OCI-LY7 (cell line): ENCODE measurements at regions not wholly inside any gene's neighbourhood (a gene's known extent, or its start where the extent isn't known, plus 50 kb on each side); places are given as distances from the start of the nearest gene placed in this dataset.

ENCODE experiments used
- CTCF ChIP-seq: fragments of 200-600 bp; sonication (generic); conservative IDR thresholded peaks from 2 replicates; pipeline ENCODE4 v1.5.1; 2014; ENCODE audit warnings: mild to moderate bottlenecking, antibody characterized with exemption, low read length, moderate library complexity, mixed read lengths
- EZH2phosphoT487 ChIP-seq: fragments of 200-600 bp; sonication (generic); IDR thresholded peaks from 2 replicates; pipeline ENCODE4 v1.6.1; 2018; ENCODE audit warnings: low read depth, borderline replicate concordance, mild to moderate bottlenecking, mixed run types, antibody characterized with exemption, low read length, moderate library complexity, mixed read lengths

- TF ChIP-seq CTCF (no peak), EZH2phosphoT487 (no peak)
Measured at GRCh38 chr15:81534124-81534523, 160.1 kb upstream of the TMC3 start.
